ENCODE measurements at regions not wholly inside any gene's neighbourhood (a gene's known extent, or its start where the extent isn't known, plus 50 kb on each side); places are given as distances from the start of the nearest gene placed in this dataset.

DNA sequence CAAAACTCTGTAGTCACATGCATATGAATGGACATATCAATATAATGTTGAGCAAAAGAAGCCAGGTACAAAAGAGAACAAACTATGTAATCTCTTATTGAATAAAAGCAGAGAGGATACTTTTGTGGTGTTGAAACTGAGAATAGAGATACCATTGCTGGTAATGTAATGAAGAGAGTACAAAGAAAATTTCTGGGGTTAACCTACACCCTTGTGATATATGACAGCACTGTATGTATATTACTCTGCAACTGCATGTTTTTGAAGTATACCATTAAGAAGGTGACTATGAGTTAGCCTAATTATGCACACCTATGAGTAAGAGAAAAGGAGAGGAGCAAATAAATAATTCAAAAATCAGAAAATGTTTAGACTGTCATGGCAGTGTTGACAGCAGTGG, 268.8 kb upstream of the DEFB112 start:
- TF ChIP-seq KAT7 (CRISPR knock-in tag; IDR thresholded peaks at IDR 0.05; ENCODE audit: borderline replicate concordance) (no peak), RELA (CRISPR knock-in tag; IDR thresholded peaks at IDR 0.05; ENCODE audit: borderline replicate concordance) (no peak), ZNF138 (CRISPR knock-in tag; conservative IDR thresholded peaks at IDR 0.05) (no peak), TEAD1 (CRISPR knock-in tag; IDR thresholded peaks at IDR 0.05) (no peak)
- TF ChIP-seq, protein P1, sequence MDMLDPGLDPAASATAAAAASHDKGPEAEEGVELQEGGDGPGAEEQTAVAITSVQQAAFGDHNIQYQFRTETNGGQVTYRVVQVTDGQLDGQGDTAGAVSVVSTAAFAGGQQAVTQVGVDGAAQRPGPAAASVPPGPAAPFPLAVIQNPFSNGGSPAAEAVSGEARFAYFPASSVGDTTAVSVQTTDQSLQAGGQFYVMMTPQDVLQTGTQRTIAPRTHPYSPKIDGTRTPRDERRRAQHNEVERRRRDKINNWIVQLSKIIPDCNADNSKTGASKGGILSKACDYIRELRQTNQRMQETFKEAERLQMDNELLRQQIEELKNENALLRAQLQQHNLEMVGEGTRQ (CRISPR knock-in tag; IDR thresholded peaks at IDR 0.05): no peak
- TF ChIP-seq, protein P2, sequence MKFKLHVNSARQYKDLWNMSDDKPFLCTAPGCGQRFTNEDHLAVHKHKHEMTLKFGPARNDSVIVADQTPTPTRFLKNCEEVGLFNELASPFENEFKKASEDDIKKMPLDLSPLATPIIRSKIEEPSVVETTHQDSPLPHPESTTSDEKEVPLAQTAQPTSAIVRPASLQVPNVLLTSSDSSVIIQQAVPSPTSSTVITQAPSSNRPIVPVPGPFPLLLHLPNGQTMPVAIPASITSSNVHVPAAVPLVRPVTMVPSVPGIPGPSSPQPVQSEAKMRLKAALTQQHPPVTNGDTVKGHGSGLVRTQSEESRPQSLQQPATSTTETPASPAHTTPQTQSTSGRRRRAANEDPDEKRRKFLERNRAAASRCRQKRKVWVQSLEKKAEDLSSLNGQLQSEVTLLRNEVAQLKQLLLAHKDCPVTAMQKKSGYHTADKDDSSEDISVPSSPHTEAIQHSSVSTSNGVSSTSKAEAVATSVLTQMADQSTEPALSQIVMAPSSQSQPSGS (CRISPR knock-in tag; IDR thresholded peaks at IDR 0.05; ENCODE audit: borderline replicate concordance, low read depth): no peak
- TF ChIP-seq, protein P3, sequence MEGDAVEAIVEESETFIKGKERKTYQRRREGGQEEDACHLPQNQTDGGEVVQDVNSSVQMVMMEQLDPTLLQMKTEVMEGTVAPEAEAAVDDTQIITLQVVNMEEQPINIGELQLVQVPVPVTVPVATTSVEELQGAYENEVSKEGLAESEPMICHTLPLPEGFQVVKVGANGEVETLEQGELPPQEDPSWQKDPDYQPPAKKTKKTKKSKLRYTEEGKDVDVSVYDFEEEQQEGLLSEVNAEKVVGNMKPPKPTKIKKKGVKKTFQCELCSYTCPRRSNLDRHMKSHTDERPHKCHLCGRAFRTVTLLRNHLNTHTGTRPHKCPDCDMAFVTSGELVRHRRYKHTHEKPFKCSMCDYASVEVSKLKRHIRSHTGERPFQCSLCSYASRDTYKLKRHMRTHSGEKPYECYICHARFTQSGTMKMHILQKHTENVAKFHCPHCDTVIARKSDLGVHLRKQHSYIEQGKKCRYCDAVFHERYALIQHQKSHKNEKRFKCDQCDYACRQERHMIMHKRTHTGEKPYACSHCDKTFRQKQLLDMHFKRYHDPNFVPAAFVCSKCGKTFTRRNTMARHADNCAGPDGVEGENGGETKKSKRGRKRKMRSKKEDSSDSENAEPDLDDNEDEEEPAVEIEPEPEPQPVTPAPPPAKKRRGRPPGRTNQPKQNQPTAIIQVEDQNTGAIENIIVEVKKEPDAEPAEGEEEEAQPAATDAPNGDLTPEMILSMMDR (IDR thresholded peaks at IDR 0.05): no peak
- TF ChIP-seq, protein P4, sequence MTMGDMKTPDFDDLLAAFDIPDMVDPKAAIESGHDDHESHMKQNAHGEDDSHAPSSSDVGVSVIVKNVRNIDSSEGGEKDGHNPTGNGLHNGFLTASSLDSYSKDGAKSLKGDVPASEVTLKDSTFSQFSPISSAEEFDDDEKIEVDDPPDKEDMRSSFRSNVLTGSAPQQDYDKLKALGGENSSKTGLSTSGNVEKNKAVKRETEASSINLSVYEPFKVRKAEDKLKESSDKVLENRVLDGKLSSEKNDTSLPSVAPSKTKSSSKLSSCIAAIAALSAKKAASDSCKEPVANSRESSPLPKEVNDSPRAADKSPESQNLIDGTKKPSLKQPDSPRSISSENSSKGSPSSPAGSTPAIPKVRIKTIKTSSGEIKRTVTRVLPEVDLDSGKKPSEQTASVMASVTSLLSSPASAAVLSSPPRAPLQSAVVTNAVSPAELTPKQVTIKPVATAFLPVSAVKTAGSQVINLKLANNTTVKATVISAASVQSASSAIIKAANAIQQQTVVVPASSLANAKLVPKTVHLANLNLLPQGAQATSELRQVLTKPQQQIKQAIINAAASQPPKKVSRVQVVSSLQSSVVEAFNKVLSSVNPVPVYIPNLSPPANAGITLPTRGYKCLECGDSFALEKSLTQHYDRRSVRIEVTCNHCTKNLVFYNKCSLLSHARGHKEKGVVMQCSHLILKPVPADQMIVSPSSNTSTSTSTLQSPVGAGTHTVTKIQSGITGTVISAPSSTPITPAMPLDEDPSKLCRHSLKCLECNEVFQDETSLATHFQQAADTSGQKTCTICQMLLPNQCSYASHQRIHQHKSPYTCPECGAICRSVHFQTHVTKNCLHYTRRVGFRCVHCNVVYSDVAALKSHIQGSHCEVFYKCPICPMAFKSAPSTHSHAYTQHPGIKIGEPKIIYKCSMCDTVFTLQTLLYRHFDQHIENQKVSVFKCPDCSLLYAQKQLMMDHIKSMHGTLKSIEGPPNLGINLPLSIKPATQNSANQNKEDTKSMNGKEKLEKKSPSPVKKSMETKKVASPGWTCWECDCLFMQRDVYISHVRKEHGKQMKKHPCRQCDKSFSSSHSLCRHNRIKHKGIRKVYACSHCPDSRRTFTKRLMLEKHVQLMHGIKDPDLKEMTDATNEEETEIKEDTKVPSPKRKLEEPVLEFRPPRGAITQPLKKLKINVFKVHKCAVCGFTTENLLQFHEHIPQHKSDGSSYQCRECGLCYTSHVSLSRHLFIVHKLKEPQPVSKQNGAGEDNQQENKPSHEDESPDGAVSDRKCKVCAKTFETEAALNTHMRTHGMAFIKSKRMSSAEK (CRISPR knock-in tag; IDR thresholded peaks at IDR 0.05; ENCODE audit: borderline replicate concordance): no peak
- TF ChIP-seq, protein P5, sequence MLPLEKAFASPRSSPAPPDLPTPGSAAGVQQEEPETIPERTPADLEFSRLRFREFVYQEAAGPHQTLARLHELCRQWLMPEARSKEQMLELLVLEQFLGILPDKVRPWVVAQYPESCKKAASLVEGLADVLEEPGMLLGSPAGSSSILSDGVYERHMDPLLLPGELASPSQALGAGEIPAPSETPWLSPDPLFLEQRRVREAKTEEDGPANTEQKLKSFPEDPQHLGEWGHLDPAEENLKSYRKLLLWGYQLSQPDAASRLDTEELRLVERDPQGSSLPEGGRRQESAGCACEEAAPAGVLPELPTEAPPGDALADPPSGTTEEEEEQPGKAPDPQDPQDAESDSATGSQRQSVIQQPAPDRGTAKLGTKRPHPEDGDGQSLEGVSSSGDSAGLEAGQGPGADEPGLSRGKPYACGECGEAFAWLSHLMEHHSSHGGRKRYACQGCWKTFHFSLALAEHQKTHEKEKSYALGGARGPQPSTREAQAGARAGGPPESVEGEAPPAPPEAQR (CRISPR knock-in tag; IDR thresholded peaks at IDR 0.05): no peak

Measured in WTC11 (cell line).